HCT116 (cell line): ENCODE measurements at regions not wholly inside any gene's neighbourhood (a gene's known extent, or its start where the extent isn't known, plus 50 kb on each side); places are given as distances from the start of the nearest gene placed in this dataset.

ENCODE experiments used
- ATAC-seq: fragments of 200-7000 bp; cut with Tn5 transposase; 2 replicates; pipeline ENCODE4 v1.9.1; 2020; ENCODE audit warnings: mild to moderate bottlenecking, moderate library complexity
- BruUV-seq: library from RNA; stranded (reverse); fragments of 400-500 nt; replicated peaks from 2 replicates; lab custom pipeline; 2021; lab: Mats Ljungman, UMichigan
- CTCF ChIA-PET: fragments of 300-600 bp; sonication (Branson Sonifier 250); formaldehyde crosslinking; loops from one replicate; lab custom pipeline; 2021; ENCODE audit warnings: antibody characterized with exemption; lab: Charles Lee
- POLR2A ChIA-PET: fragments of 300-600, 350-600 bp; sonication (Branson Sonifier 250); formaldehyde crosslinking; loops from one replicate; lab custom pipeline; 2021; ENCODE audit warnings: antibody characterized with exemption; lab: Charles Lee
- RAD21 ChIA-PET, 2 experiments: fragments of 300-600 bp; sonication (Branson Sonifier 250); formaldehyde crosslinking; loops; one replicate each; lab custom pipeline; 2023; ENCODE audit warnings: low total read pairs in 2 of 2; ENCODE audit not compliant: uncharacterized antibody in 2 of 2, unreplicated experiment in 2 of 2, low non-redundant PET in 1 of 2; lab: Charles Lee
- DNase-seq: peaks from one replicate; pipeline ENCODE4 v3.0.0-alpha.2; 2010; ENCODE audit warnings: low read depth, low spot score
- H2AFZ ChIP-seq: fragments of 200-600 bp; shearing (Covaris generic), sonication (generic); 2 replicates; pipeline ENCODE4 v1.6.1; 2017; ENCODE audit warnings: low read depth, mixed run types, mixed read lengths, antibody characterized with exemption, low read length; ENCODE audit not compliant: poor library complexity, severe bottlenecking
- H3K27ac ChIP-seq: 2 replicates; pipeline ENCODE4 v1.5.1; 2012; ENCODE audit warnings: low read depth, low read length
- H3K27me3 ChIP-seq: fragments of 200-600 bp; sonication (generic); 2 replicates; pipeline ENCODE4 v1.6.1; 2016; ENCODE audit warnings: mixed run types, low read length, mixed read lengths; ENCODE audit not compliant: insufficient read depth
- H3K36me3 ChIP-seq, 2 experiments: fragments of 200-500 bp in 1 of 2; fragments of 200-600 bp in 1 of 2; sonication (Bioruptor generic) in 1 of 2; sonication (generic) in 1 of 2; 2 replicates each; pipeline versions ENCODE4 v1.5.1 to v1.6.1; 2014 to 2016; ENCODE audit warnings: low read length in 2 of 2, inconsistent platforms in 1 of 2, mixed read lengths in 1 of 2, mixed run types in 1 of 2; ENCODE audit not compliant: insufficient read depth in 2 of 2, control insufficient read depth in 1 of 2
- H3K4me1 ChIP-seq, 2 experiments: fragments of 200-600 bp in 1 of 2; sonication (generic) in 1 of 2; 2 replicates each; pipeline versions ENCODE4 v1.5.1 to v1.6.1; 2012 to 2017; ENCODE audit warnings: low read length in 2 of 2, inconsistent platforms in 1 of 2, mild to moderate bottlenecking in 1 of 2, mixed read lengths in 1 of 2, mixed run types in 1 of 2, moderate library complexity in 1 of 2; ENCODE audit not compliant: insufficient read depth in 2 of 2, control insufficient read depth in 1 of 2
- H3K4me2 ChIP-seq: fragments of 200-600 bp; sonication (generic); 2 replicates; pipeline ENCODE4 v1.6.1; 2017; ENCODE audit warnings: mixed run types, low read length, mixed read lengths
- H3K4me3 ChIP-seq, 2 experiments: fragments of 200-600 bp in 1 of 2; sonication (generic) in 1 of 2; replicated peaks in 1 of 2; 2 replicates each; pipeline ENCODE4 v1.5.1; 2011 to 2016; ENCODE audit warnings: low read length in 2 of 2, control low read depth in 1 of 2, low read depth in 1 of 2, mild to moderate bottlenecking in 1 of 2, mixed read lengths in 1 of 2, mixed run types in 1 of 2
- H3K79me2 ChIP-seq: fragments of 200-600 bp; sonication (generic); 2 replicates; pipeline ENCODE4 v1.6.1; 2017; ENCODE audit warnings: mild to moderate bottlenecking, mixed run types, low read length, moderate library complexity, mixed read lengths; ENCODE audit not compliant: insufficient read depth
- H3K9ac ChIP-seq: fragments of 200-600 bp; sonication (generic); 2 replicates; pipeline ENCODE4 v1.6.1; 2016; ENCODE audit warnings: low read length, mixed read lengths
- H3K9me2 ChIP-seq: fragments of 200-600 bp; sonication (generic), shearing (Covaris generic); 2 replicates; pipeline ENCODE4 v1.6.1; 2017; ENCODE audit warnings: mixed run types, mild to moderate bottlenecking, moderate library complexity; ENCODE audit not compliant: insufficient read depth
- H3K9me3 ChIP-seq, 2 experiments: fragments of 200-500 bp in 1 of 2; fragments of 200-600 bp in 1 of 2; sonication (Bioruptor generic) in 1 of 2; sonication (generic) in 1 of 2; 2 replicates each; pipeline ENCODE4 v1.6.1; 2014 to 2017; ENCODE audit warnings: low read length in 2 of 2, mixed read lengths in 2 of 2, inconsistent platforms in 1 of 2, low read depth in 1 of 2, mild to moderate bottlenecking in 1 of 2, mixed run types in 1 of 2, moderate library complexity in 1 of 2; ENCODE audit not compliant: control insufficient read depth in 1 of 2, insufficient read depth in 1 of 2
- H4K20me1 ChIP-seq: fragments of 200-600 bp; sonication (generic), shearing (Covaris generic); 2 replicates; pipeline ENCODE4 v1.6.1; 2017; ENCODE audit warnings: mixed run types, mild to moderate bottlenecking, moderate library complexity; ENCODE audit not compliant: insufficient read depth
- CEBPB ChIP-seq: IDR thresholded peaks from 2 replicates; pipeline ENCODE4 v1.6.1; 2012; ENCODE audit warnings: low read depth
- EGR1 ChIP-seq: IDR thresholded peaks from 2 replicates; pipeline ENCODE4 v1.6.1; 2012; ENCODE audit warnings: low read depth
- ELF1 ChIP-seq: IDR thresholded peaks from 2 replicates; pipeline ENCODE4 v1.6.1; 2012; ENCODE audit warnings: low read depth, borderline replicate concordance
- EZH2 ChIP-seq: fragments of 200-600 bp; sonication (generic); IDR thresholded peaks from 2 replicates; pipeline ENCODE4 v1.6.1; 2017; ENCODE audit warnings: antibody characterized with exemption, mixed run types
- EZH2phosphoT487 ChIP-seq: fragments of 200-600 bp; IDR thresholded peaks from 2 replicates; pipeline ENCODE4 v1.6.1; 2018; ENCODE audit warnings: antibody characterized with exemption, borderline replicate concordance
- FOSL1 ChIP-seq: IDR thresholded peaks from 2 replicates; pipeline ENCODE4 v1.6.1; 2012; ENCODE audit warnings: low read depth
- JUND ChIP-seq: IDR thresholded peaks from 2 replicates; pipeline ENCODE4 v1.6.1; 2012
- POLR2A ChIP-seq: IDR thresholded peaks from 2 replicates; pipeline ENCODE4 v1.7.0; 2011; ENCODE audit warnings: borderline replicate concordance; ENCODE audit not compliant: insufficient read depth, insufficient read length; ENCODE audit errors: extremely low read depth
- POLR2AphosphoS5 ChIP-seq: IDR thresholded peaks from 2 replicates; pipeline ENCODE4 v1.6.1; 2011; ENCODE audit warnings: mild to moderate bottlenecking, low read depth, low read length, moderate library complexity
- RAD21 ChIP-seq: IDR thresholded peaks from 2 replicates; pipeline ENCODE4 v1.6.1; 2012; ENCODE audit warnings: low read depth, mild to moderate bottlenecking
- SIN3A ChIP-seq: IDR thresholded peaks from 2 replicates; pipeline ENCODE4 v1.6.1; 2012; ENCODE audit warnings: low read depth
- SP1 ChIP-seq: IDR thresholded peaks from 2 replicates; pipeline ENCODE4 v1.6.1; 2012; ENCODE audit warnings: low read depth
- SRF ChIP-seq: IDR thresholded peaks from 2 replicates; pipeline ENCODE4 v1.6.1; 2012; ENCODE audit warnings: low read depth
- TCF7L2 ChIP-seq: IDR thresholded peaks from 2 replicates; pipeline ENCODE4 v1.7.0; 2011; ENCODE audit warnings: borderline replicate concordance, inconsistent platforms; ENCODE audit not compliant: insufficient read depth, insufficient read length; ENCODE audit errors: extremely low read depth
- YY1 ChIP-seq: IDR thresholded peaks from 2 replicates; pipeline ENCODE4 v1.6.1; 2011; ENCODE audit warnings: low read length, low read depth, moderate library complexity, mild to moderate bottlenecking; ENCODE audit not compliant: insufficient replicate concordance; ENCODE audit errors: extremely low read depth
- ZFX ChIP-seq: fragments of 450-650 bp; IDR thresholded peaks from 2 replicates; pipeline ENCODE4 v1.6.1; 2017
- ZNF274 ChIP-seq: fragments of 200-500 bp; sonication (Bioruptor generic); IDR thresholded peaks from 2 replicates; pipeline ENCODE4 v1.6.1; 2014; ENCODE audit warnings: mild to moderate bottlenecking, low read depth, low read length, inconsistent platforms
- intact Hi-C: fragments of 100-400 bp; cut with micrococcal nuclease; formaldehyde crosslinking; loops from 2 replicates; pipeline ENCODE4 v1.10.0; 2022
- TF ChIP-seq, protein P1 (sequence below): IDR thresholded peaks from 2 replicates; pipeline ENCODE4 v1.6.1; 2012
- TF ChIP-seq, protein P2 (sequence below): IDR thresholded peaks from 2 replicates; pipeline ENCODE4 v1.6.1; 2012; ENCODE audit warnings: low read depth
- TF ChIP-seq, protein P3 (sequence below): IDR thresholded peaks from 2 replicates; pipeline ENCODE4 v1.6.1; 2012

DNA sequence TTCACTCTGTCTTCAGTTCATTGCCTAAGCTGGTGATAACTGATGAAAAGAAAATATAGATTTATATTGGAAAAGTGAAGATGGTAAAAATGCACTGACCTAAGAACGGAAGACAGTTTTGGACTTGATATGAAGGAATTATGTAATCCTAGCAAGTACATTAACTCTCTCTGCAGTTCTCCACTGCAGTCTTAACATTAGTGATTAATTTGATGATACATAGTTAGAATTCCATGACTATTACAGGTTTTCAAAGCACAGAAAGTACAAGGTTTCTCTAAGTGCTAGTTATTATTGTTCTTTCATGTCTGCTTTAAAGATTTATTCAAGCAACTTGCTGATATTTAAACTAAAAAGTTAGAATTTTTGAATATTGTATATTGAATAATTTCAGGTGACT lies 1591.7 kb upstream of the ADGRL3 start:
- POLR2A ChIA-PET = no interaction called here
- Histone ChIP-seq H3K4me1 (no peaks in the 10 kb centered on the region), H3K27me3 (no peaks in the 10 kb centered on the region), H3K9ac (no peak overlapping the region), H3K4me3 (no peak overlapping the region), H4K20me1 (no peaks in the 10 kb centered on the region), H3K4me2 (no peak overlapping the region), H3K36me3 (no peaks in the 10 kb centered on the region), H3K79me2 (no peaks in the 10 kb centered on the region), H3K9me3 (peaks cover 9 to 10% of the 10 kb centered on the region in 2 experiments; a peak in 2 of 4 replicates), H3K9me2 (no peaks in the 10 kb centered on the region), H3K27ac (no peak overlapping the region), H2AFZ (no peak overlapping the region)
- RAD21 ChIA-PET = no interaction called here
- no peak for ATAC-seq
- no peak for DNase-seq
- CTCF ChIA-PET = no interaction called here
- BruUV-seq = no TSS peak
- TF ChIP-seq, protein P1, sequence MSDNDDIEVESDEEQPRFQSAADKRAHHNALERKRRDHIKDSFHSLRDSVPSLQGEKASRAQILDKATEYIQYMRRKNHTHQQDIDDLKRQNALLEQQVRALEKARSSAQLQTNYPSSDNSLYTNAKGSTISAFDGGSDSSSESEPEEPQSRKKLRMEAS = no peak
- no peak for TF ChIP-seq EZH2
- no peak for TF ChIP-seq JUND
- TF ChIP-seq TCF7L2 = no peak
- no peak for TF ChIP-seq ZNF274
- no peak for TF ChIP-seq ZFX
- TF ChIP-seq POLR2AphosphoS5 = no peak
- no peak for TF ChIP-seq FOSL1
- no peak for TF ChIP-seq SIN3A
- TF ChIP-seq YY1 = no peak
- intact Hi-C loops = no loop called here

DNA sequence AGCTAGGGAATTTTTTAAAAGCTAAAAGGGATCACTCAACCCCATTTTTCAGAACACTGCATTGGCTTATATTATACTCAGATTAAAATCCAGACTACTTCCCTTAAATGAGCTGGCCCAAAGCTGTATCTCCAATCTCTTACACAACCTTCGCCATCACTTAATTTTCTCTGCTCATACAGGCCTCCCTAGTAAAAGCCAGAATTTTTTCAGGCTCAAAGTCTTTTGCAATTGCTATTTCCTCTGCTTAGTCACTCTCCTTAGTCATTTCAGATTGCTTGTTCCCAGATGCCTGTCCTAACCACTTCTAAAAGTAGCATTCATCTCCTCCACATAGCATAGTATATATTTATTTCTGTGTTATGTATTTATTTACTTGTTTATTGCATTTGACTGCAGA lies 1587.9 kb upstream of the ADGRL3 start:
- no peak overlapping the region for H3K4me3 ChIP-seq
- no peaks in the 10 kb centered on the region for H3K27me3 ChIP-seq
- H2AFZ ChIP-seq = no peak overlapping the region
- no peaks in the 10 kb centered on the region for H3K9me2 ChIP-seq
- H3K27ac ChIP-seq = no peak overlapping the region
- intact Hi-C loops = no loop called here
- no peak for ATAC-seq
- no peaks in the 10 kb centered on the region for H4K20me1 ChIP-seq
- RAD21 ChIA-PET = no interaction called here
- no peak overlapping the region for H3K4me2 ChIP-seq
- no peaks in the 10 kb centered on the region for H3K79me2 ChIP-seq
- BruUV-seq = no TSS peak
- peaks cover 7 to 14% of the 10 kb centered on the region in 2 experiments; a peak in 2 of 4 replicates for H3K9me3 ChIP-seq
- no peaks in the 10 kb centered on the region for H3K4me1 ChIP-seq
- no peak overlapping the region for H3K9ac ChIP-seq
- no peak for DNase-seq
- CTCF ChIA-PET = no interaction called here
- H3K36me3 ChIP-seq = no peaks in the 10 kb centered on the region
- POLR2A ChIA-PET = no interaction called here
- TF ChIP-seq YY1 (no peak), POLR2A (no peak), ELF1 (no peak), SP1 (no peak), ZNF274 (no peak), SRF (no peak), POLR2AphosphoS5 (no peak), RAD21 (no peak), JUND (no peak), EGR1 (no peak), CEBPB (no peak), EZH2phosphoT487 (no peak)
- TF ChIP-seq, protein P2, sequence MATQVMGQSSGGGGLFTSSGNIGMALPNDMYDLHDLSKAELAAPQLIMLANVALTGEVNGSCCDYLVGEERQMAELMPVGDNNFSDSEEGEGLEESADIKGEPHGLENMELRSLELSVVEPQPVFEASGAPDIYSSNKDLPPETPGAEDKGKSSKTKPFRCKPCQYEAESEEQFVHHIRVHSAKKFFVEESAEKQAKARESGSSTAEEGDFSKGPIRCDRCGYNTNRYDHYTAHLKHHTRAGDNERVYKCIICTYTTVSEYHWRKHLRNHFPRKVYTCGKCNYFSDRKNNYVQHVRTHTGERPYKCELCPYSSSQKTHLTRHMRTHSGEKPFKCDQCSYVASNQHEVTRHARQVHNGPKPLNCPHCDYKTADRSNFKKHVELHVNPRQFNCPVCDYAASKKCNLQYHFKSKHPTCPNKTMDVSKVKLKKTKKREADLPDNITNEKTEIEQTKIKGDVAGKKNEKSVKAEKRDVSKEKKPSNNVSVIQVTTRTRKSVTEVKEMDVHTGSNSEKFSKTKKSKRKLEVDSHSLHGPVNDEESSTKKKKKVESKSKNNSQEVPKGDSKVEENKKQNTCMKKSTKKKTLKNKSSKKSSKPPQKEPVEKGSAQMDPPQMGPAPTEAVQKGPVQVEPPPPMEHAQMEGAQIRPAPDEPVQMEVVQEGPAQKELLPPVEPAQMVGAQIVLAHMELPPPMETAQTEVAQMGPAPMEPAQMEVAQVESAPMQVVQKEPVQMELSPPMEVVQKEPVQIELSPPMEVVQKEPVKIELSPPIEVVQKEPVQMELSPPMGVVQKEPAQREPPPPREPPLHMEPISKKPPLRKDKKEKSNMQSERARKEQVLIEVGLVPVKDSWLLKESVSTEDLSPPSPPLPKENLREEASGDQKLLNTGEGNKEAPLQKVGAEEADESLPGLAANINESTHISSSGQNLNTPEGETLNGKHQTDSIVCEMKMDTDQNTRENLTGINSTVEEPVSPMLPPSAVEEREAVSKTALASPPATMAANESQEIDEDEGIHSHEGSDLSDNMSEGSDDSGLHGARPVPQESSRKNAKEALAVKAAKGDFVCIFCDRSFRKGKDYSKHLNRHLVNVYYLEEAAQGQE = no peak
- TF ChIP-seq, protein P3, sequence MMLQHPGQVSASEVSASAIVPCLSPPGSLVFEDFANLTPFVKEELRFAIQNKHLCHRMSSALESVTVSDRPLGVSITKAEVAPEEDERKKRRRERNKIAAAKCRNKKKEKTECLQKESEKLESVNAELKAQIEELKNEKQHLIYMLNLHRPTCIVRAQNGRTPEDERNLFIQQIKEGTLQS = no peak
- TF ChIP-seq, protein P1 = no peak
